AG10803 (cell line): ENCODE measurements at regions not wholly inside any gene's neighbourhood (a gene's known extent, or its start where the extent isn't known, plus 50 kb on each side); places are given as distances from the start of the nearest gene placed in this dataset.
"Not testable (repeated sequence)": the region's sequence is repeated elsewhere in the genome, so short reads cannot be mapped to it uniquely, and the experiment has no call there.

Experiments
- DNase-seq: peaks from one replicate; pipeline ENCODE4 v3.0.0; 2010; ENCODE audit warnings: low read depth
- H3K4me3 ChIP-seq: 2 replicates; pipeline ENCODE4 v1.5.1; 2011; ENCODE audit warnings: mild to moderate bottlenecking, low read length, control low read depth
- TF ChIP-seq, protein P1 (sequence below): conservative IDR thresholded peaks from 2 replicates; pipeline ENCODE4 v1.5.1; 2011; ENCODE audit warnings: mild to moderate bottlenecking, low read length, control low read depth, inconsistent platforms

DNA sequence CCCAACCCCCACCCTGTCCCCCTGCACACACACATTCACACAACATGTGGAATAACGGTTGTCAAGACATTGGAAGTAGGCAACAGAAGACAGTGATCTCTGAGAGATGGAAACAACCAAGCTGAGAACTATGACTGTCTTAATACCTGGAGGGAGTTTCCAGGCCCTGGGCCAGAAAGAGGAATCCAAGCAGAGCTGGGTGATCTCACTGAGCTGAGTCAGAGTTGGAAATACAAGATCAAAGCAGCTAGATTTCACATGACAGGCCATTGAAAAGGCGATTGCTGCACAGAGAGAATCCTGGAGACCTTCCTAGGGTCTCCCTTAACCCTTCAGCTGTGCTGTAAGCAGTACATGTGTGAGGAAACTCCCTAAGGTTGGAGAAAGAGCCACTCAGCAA, 165.8 kb upstream of the PRSS1 start:
- peak; percentile 68 for DNase-seq
- TF ChIP-seq, protein P1, sequence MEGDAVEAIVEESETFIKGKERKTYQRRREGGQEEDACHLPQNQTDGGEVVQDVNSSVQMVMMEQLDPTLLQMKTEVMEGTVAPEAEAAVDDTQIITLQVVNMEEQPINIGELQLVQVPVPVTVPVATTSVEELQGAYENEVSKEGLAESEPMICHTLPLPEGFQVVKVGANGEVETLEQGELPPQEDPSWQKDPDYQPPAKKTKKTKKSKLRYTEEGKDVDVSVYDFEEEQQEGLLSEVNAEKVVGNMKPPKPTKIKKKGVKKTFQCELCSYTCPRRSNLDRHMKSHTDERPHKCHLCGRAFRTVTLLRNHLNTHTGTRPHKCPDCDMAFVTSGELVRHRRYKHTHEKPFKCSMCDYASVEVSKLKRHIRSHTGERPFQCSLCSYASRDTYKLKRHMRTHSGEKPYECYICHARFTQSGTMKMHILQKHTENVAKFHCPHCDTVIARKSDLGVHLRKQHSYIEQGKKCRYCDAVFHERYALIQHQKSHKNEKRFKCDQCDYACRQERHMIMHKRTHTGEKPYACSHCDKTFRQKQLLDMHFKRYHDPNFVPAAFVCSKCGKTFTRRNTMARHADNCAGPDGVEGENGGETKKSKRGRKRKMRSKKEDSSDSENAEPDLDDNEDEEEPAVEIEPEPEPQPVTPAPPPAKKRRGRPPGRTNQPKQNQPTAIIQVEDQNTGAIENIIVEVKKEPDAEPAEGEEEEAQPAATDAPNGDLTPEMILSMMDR: no peak
- H3K4me3 ChIP-seq: no peak overlapping the region

DNA sequence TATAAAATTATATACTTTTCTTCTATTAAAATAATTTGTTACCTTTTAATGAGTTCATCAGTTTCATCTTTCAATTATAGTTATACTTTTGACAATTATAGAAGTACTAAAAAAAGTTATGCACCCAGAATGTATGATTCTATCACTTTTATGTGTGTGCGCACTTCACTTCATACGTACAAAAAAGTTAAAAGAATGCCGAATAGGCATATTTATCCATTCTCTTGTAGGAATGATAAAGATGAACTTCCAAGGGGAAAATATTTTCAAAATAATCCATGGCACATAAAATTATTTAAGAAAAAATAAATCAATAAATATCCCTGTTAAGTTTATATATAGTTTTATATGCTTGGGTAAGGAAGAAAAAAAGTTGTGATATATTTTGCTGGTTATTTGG, 166.9 kb upstream of the PRSS1 start:
- H3K4me3 ChIP-seq: no peak overlapping the region
- no peak for DNase-seq
- TF ChIP-seq, protein P1: no peak

DNA sequence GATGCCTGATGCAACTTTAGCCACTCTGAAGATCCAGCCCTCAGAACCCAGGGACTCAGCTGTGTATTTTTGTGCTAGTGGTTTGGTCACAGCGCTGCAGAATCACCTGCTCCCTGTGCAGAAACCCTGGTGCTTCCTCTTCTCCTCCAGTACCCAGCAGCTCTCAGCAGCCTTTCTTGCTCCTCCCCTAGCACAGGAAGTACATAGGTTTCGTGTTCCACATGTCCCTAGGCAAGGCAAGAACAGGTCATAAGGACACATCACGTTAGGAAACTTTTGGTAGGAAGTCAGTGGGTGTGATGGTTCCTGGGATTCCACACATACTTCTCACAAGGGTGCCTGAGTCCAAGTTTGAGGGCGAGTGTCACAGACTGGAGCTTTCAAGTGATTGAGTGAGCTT, 167.9 kb upstream of the PRSS1 start:
- H3K4me3 ChIP-seq: no peak overlapping the region
- DNase-seq: peak; percentile 63
- TF ChIP-seq, protein P1: no peak

DNA sequence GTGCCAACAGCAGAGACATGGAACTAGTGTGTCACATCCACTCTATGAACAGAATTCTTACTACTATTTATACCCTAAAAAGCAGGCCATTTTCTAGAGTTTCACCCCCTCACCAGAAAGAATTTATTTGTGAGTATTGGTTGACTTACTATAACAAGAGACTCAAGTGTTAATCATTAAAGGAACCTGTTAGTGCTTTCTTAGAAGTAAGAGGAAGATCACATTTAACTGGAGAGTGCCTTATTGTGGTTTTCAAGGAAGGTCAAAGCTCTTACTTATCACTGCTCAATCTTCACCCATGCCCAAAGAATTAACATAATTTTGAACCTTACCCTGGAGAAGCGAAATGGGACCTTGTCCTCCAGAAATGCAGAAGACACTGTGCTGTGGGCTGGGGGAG, 169.3 kb upstream of the PRSS1 start:
- TF ChIP-seq, protein P1: no peak
- no peak overlapping the region for H3K4me3 ChIP-seq
- no peak for DNase-seq

DNA sequence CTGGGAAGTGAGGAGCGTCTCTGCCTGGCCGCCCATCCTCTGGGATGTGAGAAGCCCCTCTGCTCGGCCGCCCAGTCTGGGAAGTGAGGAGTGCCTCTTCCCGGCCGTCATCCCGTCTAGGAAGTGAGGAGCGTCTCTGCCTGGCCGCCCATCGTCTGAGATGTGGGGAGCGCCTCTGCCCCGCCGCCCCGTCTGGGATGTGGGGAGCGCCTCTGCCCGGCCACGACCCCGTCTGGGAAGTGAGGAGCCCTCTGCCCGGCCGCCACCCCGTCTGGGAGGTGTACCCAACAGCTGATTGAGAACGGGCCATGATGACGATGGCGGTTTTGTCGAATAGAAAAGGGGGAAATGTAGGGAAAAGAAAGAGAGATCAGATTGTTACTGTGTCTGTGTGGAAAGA, 173.9 kb upstream of the PRSS1 start:
- not testable (repeated sequence) for DNase-seq, H3K4me3 ChIP-seq

DNA sequence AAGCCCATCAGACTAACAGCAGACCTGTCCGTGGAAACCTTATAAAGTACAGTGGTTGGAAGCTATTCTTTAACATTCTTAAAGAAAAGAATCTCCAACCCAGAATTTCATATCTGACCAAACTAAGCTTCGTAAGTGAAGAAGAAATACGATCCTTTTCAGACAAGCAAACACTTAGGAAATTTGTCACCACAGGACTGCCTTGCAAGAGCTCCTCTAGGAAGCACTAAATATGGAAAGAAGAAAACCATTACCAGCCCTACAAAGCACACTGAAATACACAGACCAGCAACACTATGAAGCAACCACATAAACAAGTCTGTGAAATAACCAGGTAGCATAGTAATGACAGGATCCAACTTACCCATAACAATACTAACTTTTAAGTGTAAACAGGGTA, 177.7 kb upstream of the PRSS1 start:
- no peak for DNase-seq
- H3K4me3 ChIP-seq: no peak overlapping the region
- TF ChIP-seq, protein P1: no peak

DNA sequence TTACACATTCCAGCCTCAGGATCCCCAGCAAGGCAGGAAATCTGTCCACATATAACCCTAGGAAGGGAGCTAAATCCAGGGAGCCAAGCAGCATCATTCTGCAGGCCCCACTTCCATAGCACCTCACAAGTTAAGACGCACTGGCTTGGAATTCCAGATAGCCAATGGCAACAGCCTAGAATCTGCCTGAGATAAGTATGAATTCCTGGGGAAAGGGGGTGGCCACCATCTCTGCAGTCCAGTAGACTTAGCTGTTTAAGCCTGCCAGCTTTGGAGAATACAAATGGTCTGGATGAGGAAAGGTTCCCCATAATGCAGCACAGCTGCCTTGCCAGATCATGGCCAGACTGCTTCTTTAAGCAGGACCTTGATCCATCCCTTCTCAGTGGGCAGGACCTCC, 179.4 kb upstream of the PRSS1 start:
- H3K4me3 ChIP-seq: no peak overlapping the region
- DNase-seq: no peak
- TF ChIP-seq, protein P1: no peak

DNA sequence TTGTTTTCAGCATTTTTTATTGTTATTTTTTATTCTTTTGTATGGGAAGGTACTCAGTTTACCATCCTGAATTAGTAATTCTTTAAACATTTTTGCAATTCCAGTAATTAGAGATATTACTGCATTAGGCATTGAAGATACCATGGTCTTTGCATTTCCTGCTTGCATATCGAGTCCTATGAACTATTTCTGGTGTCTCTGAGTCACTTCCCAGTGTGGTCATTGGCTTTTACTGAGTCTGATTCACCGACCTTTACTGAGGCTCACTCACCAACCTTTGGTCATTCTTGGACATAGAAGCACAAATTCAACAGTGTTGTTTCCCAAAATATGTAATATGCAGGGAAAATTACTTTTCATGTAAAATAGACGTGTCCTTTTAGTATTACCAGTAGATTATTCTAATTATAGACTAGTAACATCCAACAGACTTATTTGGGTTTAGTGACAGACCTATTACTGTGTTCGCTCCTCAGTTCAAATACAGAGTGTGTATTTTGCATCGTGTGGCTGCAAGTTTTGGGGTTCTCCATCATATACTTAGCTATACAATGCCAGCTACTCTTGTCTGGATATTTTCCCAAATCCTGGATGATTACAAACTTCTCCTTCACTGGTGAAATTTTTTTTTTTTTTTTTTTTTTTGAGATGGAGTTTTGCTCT, 180.7 kb upstream of the PRSS1 start:
- H3K4me3 ChIP-seq: no peak overlapping the region
- TF ChIP-seq, protein P1: no peak
- DNase-seq: peak; percentile 79
